B cell (primary cell): ENCODE measurements at regions not wholly inside any gene's neighbourhood (a gene's known extent, or its start where the extent isn't known, plus 50 kb on each side); places are given as distances from the start of the nearest gene placed in this dataset.

Experiments
- CTCF ChIP-seq: fragments of 200-600 bp; IDR thresholded peaks from one replicate; pipeline ENCODE4 v1.8.0; 2022; ENCODE audit warnings: antibody characterized with exemption, mild to moderate bottlenecking
- EZH2 ChIP-seq: IDR thresholded peaks from 2 replicates; pipeline ENCODE4 v1.6.1; 2012; ENCODE audit warnings: borderline replicate concordance, low read depth, mild to moderate bottlenecking, moderate library complexity, low read length; ENCODE audit not compliant: insufficient read depth, poor library complexity, severe bottlenecking

DNA sequence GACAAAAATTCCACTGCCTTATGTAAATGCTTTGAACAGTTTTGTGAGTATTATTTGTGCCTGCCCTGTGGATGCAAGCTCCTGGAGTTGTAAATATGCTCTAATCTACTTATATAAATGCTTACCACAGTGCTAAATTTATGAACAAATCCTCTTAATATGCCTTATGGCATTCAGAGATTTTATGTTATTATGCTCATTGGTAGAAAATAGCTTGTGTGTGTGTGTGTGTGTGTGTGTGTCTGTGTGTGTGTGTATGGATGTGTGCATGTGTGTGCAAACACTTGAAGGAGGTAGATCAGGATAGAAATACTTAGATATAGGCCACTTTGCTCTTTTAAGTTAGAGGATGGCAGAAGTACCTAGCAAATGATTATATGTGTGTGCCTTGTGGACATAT, 253.9 kb downstream of the TAF11L14 start:
- TF ChIP-seq CTCF (no peak), EZH2 (no peak)
